ENCODE measurements at regions not wholly inside any gene's neighbourhood (a gene's known extent, or its start where the extent isn't known, plus 50 kb on each side); places are given as distances from the start of the nearest gene placed in this dataset.

GRCh38 chr5:97618721-97619120 is 435.7 kb upstream of the RIOK2 start:
- Histone ChIP-seq H3K27me3 (ENCODE audit: control insufficient read depth, insufficient read depth, low read length) (no peaks in the 10 kb centered on the region), H3K36me3 (ENCODE audit: control insufficient read depth, insufficient read depth, low read length) (no peaks in the 10 kb centered on the region), H3K4me3 (ENCODE audit: low read depth, low read length) (no peak overlapping the region)
- TF ChIP-seq, protein P1, sequence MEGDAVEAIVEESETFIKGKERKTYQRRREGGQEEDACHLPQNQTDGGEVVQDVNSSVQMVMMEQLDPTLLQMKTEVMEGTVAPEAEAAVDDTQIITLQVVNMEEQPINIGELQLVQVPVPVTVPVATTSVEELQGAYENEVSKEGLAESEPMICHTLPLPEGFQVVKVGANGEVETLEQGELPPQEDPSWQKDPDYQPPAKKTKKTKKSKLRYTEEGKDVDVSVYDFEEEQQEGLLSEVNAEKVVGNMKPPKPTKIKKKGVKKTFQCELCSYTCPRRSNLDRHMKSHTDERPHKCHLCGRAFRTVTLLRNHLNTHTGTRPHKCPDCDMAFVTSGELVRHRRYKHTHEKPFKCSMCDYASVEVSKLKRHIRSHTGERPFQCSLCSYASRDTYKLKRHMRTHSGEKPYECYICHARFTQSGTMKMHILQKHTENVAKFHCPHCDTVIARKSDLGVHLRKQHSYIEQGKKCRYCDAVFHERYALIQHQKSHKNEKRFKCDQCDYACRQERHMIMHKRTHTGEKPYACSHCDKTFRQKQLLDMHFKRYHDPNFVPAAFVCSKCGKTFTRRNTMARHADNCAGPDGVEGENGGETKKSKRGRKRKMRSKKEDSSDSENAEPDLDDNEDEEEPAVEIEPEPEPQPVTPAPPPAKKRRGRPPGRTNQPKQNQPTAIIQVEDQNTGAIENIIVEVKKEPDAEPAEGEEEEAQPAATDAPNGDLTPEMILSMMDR (IDR thresholded peaks at IDR 0.05; ENCODE audit: insufficient read depth, low read length, severe bottlenecking): no peak
- no peak for DNase-seq (ENCODE audit: low read depth)
- FAIRE-seq: no peak

GRCh38 chr5:97623441-97623840 is 440.4 kb upstream of the RIOK2 start:
- no peak for DNase-seq (ENCODE audit: low read depth)
- FAIRE-seq: no peak
- H3K36me3 ChIP-seq (ENCODE audit: control insufficient read depth, insufficient read depth, low read length): no peaks in the 10 kb centered on the region
- TF ChIP-seq, protein P1 (IDR thresholded peaks at IDR 0.05; ENCODE audit: insufficient read depth, low read length, severe bottlenecking): no peak
- no peak overlapping the region for H3K4me3 ChIP-seq (ENCODE audit: low read depth, low read length)
- no peaks in the 10 kb centered on the region for H3K27me3 ChIP-seq (ENCODE audit: control insufficient read depth, insufficient read depth, low read length)

DNA sequence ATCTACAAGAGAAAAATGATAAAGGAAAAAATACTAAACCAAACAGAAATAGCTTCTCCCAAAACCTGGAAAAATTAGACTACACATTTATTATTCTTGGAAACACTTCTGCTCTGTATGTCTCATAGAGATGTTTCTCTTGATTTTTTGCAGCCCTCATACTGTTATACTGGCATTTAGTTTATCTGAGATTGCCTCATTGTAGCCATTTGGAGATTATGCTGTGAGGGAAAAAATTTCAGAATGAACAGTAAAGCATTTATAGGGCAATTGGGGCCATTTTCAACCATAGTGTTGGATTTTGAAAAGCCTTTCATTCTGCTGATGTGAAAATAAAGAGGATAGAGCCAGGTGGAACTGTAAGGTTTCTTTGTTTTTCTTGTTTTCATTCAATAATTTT is 441.8 kb upstream of the RIOK2 start:
- no peaks in the 10 kb centered on the region for H3K27me3 ChIP-seq (ENCODE audit: control insufficient read depth, insufficient read depth, low read length)
- TF ChIP-seq, protein P1 (IDR thresholded peaks at IDR 0.05; ENCODE audit: insufficient read depth, low read length, severe bottlenecking): no peak
- no peak overlapping the region for H3K4me3 ChIP-seq (ENCODE audit: low read depth, low read length)
- FAIRE-seq: no peak
- H3K36me3 ChIP-seq (ENCODE audit: control insufficient read depth, insufficient read depth, low read length): no peaks in the 10 kb centered on the region
- DNase-seq (ENCODE audit: low read depth): no peak

DNA sequence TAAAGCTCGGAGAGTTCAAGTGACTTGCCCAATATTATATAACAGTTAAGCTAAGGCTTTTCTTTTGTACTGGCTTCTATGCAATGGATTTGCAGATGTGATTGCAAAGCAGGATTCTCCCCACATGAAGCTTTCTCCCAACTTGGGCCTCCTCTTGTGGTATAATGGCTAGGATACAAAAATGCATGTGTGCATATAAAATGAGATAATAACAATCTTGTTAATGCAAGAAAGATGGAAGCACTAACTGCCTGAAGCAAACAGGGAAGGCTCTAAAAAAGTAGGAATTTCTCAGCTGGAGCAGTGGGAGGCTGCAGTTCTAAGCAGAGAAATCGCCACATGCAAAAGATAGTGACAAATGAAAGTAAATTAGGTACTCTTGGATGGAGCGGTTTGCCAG is 444.2 kb upstream of the RIOK2 start:
- Histone ChIP-seq H3K4me3 (ENCODE audit: low read depth, low read length) (no peak overlapping the region), H3K36me3 (ENCODE audit: control insufficient read depth, insufficient read depth, low read length) (no peaks in the 10 kb centered on the region), H3K27me3 (ENCODE audit: control insufficient read depth, insufficient read depth, low read length) (no peaks in the 10 kb centered on the region)
- FAIRE-seq (no peak), DNase-seq (ENCODE audit: low read depth) (no peak)
- TF ChIP-seq, protein P1 (IDR thresholded peaks at IDR 0.05; ENCODE audit: insufficient read depth, low read length, severe bottlenecking): no peak

- no peaks in the 10 kb centered on the region for H3K27me3 ChIP-seq (ENCODE audit: control insufficient read depth, insufficient read depth, low read length)
- DNase-seq (ENCODE audit: low read depth): no peak
- no peak for FAIRE-seq
- no peaks in the 10 kb centered on the region for H3K36me3 ChIP-seq (ENCODE audit: control insufficient read depth, insufficient read depth, low read length)
- TF ChIP-seq, protein P1 (IDR thresholded peaks at IDR 0.05; ENCODE audit: insufficient read depth, low read length, severe bottlenecking): no peak
- H3K4me3 ChIP-seq (ENCODE audit: low read depth, low read length): no peak overlapping the region
These were observed 445.0 kb upstream of the RIOK2 start for GRCh38 chr5:97628031-97628430.

GRCh38 chr5:97628807-97629206 is 445.8 kb upstream of the RIOK2 start:
- DNase-seq (ENCODE audit: low read depth): no peak
- Histone ChIP-seq H3K36me3 (ENCODE audit: control insufficient read depth, insufficient read depth, low read length) (no peaks in the 10 kb centered on the region), H3K4me3 (ENCODE audit: low read depth, low read length) (no peak overlapping the region), H3K27me3 (ENCODE audit: control insufficient read depth, insufficient read depth, low read length) (no peaks in the 10 kb centered on the region)
- TF ChIP-seq, protein P1 (IDR thresholded peaks at IDR 0.05; ENCODE audit: insufficient read depth, low read length, severe bottlenecking): no peak
- FAIRE-seq: no peak
